SJCRH30 (cell line): ENCODE measurements at regions not wholly inside any gene's neighbourhood (a gene's known extent, or its start where the extent isn't known, plus 50 kb on each side); places are given as distances from the start of the nearest gene placed in this dataset.
"Not testable (repeated sequence)": the region's sequence is repeated elsewhere in the genome, so short reads cannot be mapped to it uniquely, and the experiment has no call there.

Experiments used
- DNase-seq, 2 experiments: peaks; one replicate each; pipeline ENCODE4 v3.0.0-alpha.2; 2015 to 2020
- H3K27ac ChIP-seq: fragments of 250-450 bp; sonication (Bioruptor Pico); 2 replicates; pipeline ENCODE4 v1.5.1; 2020; ENCODE audit warnings: mild to moderate bottlenecking, moderate library complexity
- H3K27me3 ChIP-seq: fragments of 250-450 bp; sonication (Bioruptor Pico); 2 replicates; pipeline ENCODE4 v1.5.1; 2020; ENCODE audit warnings: mild to moderate bottlenecking, moderate library complexity
- H3K36me3 ChIP-seq: fragments of 250-450 bp; sonication (Bioruptor Pico); 2 replicates; pipeline ENCODE4 v1.5.1; 2020; ENCODE audit warnings: mild to moderate bottlenecking, moderate library complexity
- H3K4me1 ChIP-seq: fragments of 250-450 bp; sonication (Bioruptor Pico); 2 replicates; pipeline ENCODE4 v1.5.1; 2020; ENCODE audit warnings: mild to moderate bottlenecking, moderate library complexity
- H3K4me3 ChIP-seq: fragments of 250-450 bp; sonication (Bioruptor Pico); 2 replicates; pipeline ENCODE4 v1.5.1; 2020; ENCODE audit warnings: mild to moderate bottlenecking, moderate library complexity
- H3K9me3 ChIP-seq: fragments of 250-450 bp; sonication (Bioruptor Pico); replicated peaks from 2 replicates; pipeline ENCODE4 v1.5.1; 2020; ENCODE audit warnings: mild to moderate bottlenecking, moderate library complexity

DNA sequence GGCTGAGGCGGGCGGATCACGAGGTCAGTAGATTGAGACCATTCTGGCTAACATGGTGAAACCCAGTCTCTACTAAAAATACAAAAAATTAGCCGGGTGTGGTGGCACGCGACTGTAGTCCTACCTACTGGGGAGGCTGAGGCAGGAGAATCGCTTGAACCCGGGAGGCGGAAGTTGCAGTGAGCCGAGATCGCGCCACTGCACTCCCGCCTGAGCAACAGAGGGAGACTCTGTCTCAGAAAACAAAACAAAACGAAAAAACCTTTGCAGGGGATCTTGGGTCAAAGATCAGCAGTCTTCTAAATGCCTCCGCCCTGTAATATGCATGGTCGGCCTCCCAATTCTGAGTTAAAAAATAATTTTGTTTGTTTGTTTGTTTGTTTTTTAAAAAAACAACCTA, 340.9 kb upstream of the PRKCQ start:
- not testable (repeated sequence) for H3K9me3 ChIP-seq, H3K27ac ChIP-seq, H3K27me3 ChIP-seq

GRCh38 chr10:6920072-6921019, 340.3 kb upstream of the PRKCQ start:
- Histone ChIP-seq H3K36me3 (no peaks in the 10 kb centered on the region), H3K27me3 (no peaks in the 10 kb centered on the region), H3K4me3 (no peak overlapping the region), H3K9me3 (no peaks in the 10 kb centered on the region), H3K27ac (no peak overlapping the region), H3K4me1 (no peaks in the 10 kb centered on the region)
- DNase-seq: peak; percentile 34 to 61

More for the DNA sequence above, 340.9 kb upstream of the PRKCQ start:
- not testable (repeated sequence) for H3K36me3 ChIP-seq, H3K4me1 ChIP-seq, H3K4me3 ChIP-seq, DNase-seq

- H3K27me3 ChIP-seq: no peaks in the 10 kb centered on the region
- H3K36me3 ChIP-seq: no peaks in the 10 kb centered on the region
- no peaks in the 10 kb centered on the region for H3K9me3 ChIP-seq
- H3K4me3 ChIP-seq: no peak overlapping the region
- no peaks in the 10 kb centered on the region for H3K4me1 ChIP-seq
- DNase-seq: no peak
- no peak overlapping the region for H3K27ac ChIP-seq
Observed at GRCh38 chr10:6919077-6919476, 339.0 kb upstream of the PRKCQ start.

- Histone ChIP-seq H3K27me3 (no peaks in the 10 kb centered on the region), H3K36me3 (no peaks in the 10 kb centered on the region), H3K9me3 (no peaks in the 10 kb centered on the region), H3K4me3 (no peak overlapping the region), H3K27ac (no peak overlapping the region), H3K4me1 (no peaks in the 10 kb centered on the region)
- DNase-seq: peak; percentile 18 to 43
Observed at GRCh38 chr10:6918305-6918704, 338.2 kb upstream of the PRKCQ start.

- no peaks in the 10 kb centered on the region for H3K27me3 ChIP-seq
- no peak for DNase-seq
- H3K4me3 ChIP-seq: no peak overlapping the region
- H3K27ac ChIP-seq: no peak overlapping the region
- H3K36me3 ChIP-seq: no peaks in the 10 kb centered on the region
- no peaks in the 10 kb centered on the region for H3K9me3 ChIP-seq
- no peaks in the 10 kb centered on the region for H3K4me1 ChIP-seq
Observed at GRCh38 chr10:6917125-6917524, 337.0 kb upstream of the PRKCQ start.

GRCh38 chr10:6916601-6917000, 336.5 kb upstream of the PRKCQ start:
- H3K4me3 ChIP-seq: no peak overlapping the region
- H3K4me1 ChIP-seq: no peaks in the 10 kb centered on the region
- no peak overlapping the region for H3K27ac ChIP-seq
- no peak for DNase-seq
- H3K9me3 ChIP-seq: no peaks in the 10 kb centered on the region
- H3K36me3 ChIP-seq: no peaks in the 10 kb centered on the region
- H3K27me3 ChIP-seq: no peaks in the 10 kb centered on the region

DNA sequence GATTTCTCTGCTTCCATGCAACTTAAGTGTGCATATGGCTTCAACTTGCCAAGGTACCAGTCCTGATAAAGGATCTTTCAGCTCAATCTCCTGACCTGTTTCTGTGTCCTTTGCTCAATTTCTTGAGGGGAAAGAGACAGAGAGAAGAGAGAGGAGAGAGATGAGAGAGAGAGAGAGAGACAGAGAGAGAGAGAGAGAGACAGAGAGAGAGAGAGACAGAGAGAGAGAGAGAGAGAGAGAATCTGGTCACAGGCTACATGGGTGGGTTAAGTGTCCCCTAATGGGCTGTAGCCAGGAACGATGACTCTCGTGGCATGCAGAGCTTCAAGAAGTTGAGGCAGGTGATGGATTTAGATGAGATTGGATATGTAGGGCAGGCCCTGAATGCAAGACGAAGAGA, 335.2 kb upstream of the PRKCQ start:
- no peaks in the 10 kb centered on the region for H3K36me3 ChIP-seq
- no peak overlapping the region for H3K27ac ChIP-seq
- no peaks in the 10 kb centered on the region for H3K9me3 ChIP-seq
- no peaks in the 10 kb centered on the region for H3K27me3 ChIP-seq
- no peak for DNase-seq
- no peaks in the 10 kb centered on the region for H3K4me1 ChIP-seq
- no peak overlapping the region for H3K4me3 ChIP-seq

DNA sequence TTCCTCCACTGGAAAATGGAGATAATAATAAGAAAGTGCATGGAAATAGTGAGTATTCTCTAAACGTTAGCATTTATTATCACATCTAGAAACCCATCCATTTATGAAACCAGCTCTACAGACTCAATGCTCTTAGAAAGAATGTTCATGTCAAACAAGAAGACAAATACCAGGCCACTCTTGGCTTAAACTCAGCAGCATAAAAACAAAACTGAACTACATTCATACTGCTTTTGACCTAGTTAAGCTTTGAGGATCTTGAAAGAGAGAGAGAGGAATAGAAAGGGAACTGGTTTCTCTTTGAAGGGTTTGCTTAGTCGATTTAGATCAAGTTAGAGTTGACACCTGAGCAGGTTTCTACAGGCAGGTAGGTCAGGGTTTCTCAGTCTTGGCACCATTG, 332.9 kb upstream of the PRKCQ start:
- no peaks in the 10 kb centered on the region for H3K9me3 ChIP-seq
- no peak for DNase-seq
- no peaks in the 10 kb centered on the region for H3K27me3 ChIP-seq
- H3K4me1 ChIP-seq: no peaks in the 10 kb centered on the region
- H3K4me3 ChIP-seq: no peak overlapping the region
- no peaks in the 10 kb centered on the region for H3K36me3 ChIP-seq
- no peak overlapping the region for H3K27ac ChIP-seq

DNA sequence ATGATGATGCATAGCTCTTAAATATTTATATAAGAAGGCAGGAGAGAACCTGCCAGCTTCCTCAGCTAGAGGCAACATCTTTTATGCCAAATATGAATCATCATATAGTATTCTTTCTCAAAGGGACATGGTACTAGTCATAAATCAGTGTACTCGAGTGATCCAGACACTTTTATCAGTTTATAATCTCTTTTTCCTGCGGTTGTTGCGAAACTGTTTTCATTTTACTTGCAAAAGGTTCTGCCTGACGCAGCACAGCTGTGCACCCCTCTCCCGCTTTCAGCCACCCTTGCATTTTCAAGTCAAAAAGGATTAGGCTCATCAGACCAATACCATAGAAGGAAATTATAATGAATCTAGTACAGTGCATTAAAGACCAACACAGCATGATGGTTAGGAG, 332.3 kb upstream of the PRKCQ start:
- Histone ChIP-seq H3K36me3 (no peaks in the 10 kb centered on the region), H3K4me1 (no peaks in the 10 kb centered on the region), H3K9me3 (no peaks in the 10 kb centered on the region), H3K4me3 (no peak overlapping the region), H3K27ac (no peak overlapping the region), H3K27me3 (no peaks in the 10 kb centered on the region)
- no peak for DNase-seq

DNA sequence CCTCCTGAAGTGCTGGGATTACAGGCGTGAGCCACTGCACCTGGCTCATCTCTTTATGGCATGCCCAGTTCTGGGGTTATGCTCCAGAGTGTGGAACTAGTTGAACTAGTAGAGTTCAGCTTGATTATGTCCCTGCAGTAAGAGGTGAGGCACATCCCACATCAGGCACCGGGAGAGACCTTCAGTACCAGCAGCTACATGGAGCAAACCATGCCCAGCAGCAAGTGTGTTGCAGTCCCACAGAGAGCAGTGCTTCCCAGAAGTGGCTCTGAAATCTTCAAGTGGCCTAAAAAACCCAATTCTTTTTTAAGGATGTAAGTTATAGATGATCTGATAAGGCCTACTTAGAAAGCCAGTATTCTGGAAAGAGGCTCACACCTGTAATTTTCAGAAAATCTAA, 331.9 kb upstream of the PRKCQ start:
- Histone ChIP-seq H3K27ac (no peak overlapping the region), H3K27me3 (no peaks in the 10 kb centered on the region), H3K36me3 (no peaks in the 10 kb centered on the region), H3K4me3 (no peak overlapping the region), H3K9me3 (no peaks in the 10 kb centered on the region), H3K4me1 (no peaks in the 10 kb centered on the region)
- no peak for DNase-seq

- Histone ChIP-seq H3K27ac (no peak overlapping the region), H3K36me3 (no peaks in the 10 kb centered on the region), H3K4me1 (no peaks in the 10 kb centered on the region), H3K4me3 (no peak overlapping the region), H3K9me3 (no peaks in the 10 kb centered on the region), H3K27me3 (no peaks in the 10 kb centered on the region)
- no peak for DNase-seq
Observed at GRCh38 chr10:6909905-6910560, 330.0 kb upstream of the PRKCQ start.

DNA sequence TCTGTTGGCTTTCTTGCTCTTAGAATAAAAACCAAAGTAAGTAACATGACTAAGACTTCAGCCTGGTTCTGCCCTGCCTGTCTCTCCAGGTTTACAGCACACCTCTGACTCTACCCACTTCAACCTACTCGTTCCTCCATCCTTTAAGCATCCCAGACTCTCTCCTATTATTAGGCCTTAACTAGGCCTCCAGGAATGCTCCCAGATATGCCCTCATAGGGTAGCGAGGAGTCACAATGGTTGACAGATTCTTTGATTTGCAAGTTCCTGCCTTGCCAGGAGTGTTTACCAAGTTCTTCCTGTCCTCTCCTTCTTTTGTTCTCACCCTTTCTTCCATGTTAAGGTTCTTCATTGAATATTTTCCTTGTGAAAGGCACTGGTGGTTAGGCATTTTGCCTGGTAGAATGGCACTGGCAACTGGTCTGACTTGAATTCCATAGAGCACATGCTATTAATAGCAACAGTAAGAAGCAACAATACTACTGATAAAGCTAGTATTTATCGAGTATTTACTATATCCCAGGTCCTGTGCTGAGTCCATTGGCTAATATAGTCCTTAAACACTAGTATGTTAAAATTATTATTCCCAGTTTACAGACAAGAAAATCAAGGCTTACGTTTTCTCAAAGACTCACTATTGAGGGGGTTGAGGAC, 327.9 kb upstream of the PRKCQ start:
- no peaks in the 10 kb centered on the region for H3K27me3 ChIP-seq
- no peaks in the 10 kb centered on the region for H3K9me3 ChIP-seq
- no peak for DNase-seq
- no peak overlapping the region for H3K4me3 ChIP-seq
- H3K4me1 ChIP-seq: no peaks in the 10 kb centered on the region
- H3K36me3 ChIP-seq: no peaks in the 10 kb centered on the region
- no peak overlapping the region for H3K27ac ChIP-seq

DNA sequence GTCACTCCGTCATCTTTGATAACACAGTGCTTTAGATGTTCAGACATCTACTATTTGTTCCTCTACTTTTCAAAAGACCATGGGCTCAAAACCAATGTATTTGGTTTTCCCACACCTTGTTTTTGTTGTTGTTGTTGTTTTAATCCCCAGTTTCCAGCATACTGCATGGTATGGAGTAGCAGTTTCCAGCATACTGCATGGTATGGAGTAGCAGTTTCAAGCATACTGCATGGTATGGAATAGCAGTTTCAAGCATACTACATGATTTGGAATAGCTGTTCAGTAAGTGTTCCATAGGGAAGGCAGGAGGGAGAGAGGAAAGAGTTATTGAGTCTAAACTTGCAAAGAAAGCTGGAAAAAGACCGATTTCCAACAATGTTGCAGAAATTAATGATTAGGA, 314.3 kb upstream of the PRKCQ start:
- H3K9me3 ChIP-seq: no peaks in the 10 kb centered on the region
- no peak overlapping the region for H3K27ac ChIP-seq
- H3K4me1 ChIP-seq: no peaks in the 10 kb centered on the region
- H3K36me3 ChIP-seq: no peaks in the 10 kb centered on the region
- no peak overlapping the region for H3K4me3 ChIP-seq
- no peak for DNase-seq
- H3K27me3 ChIP-seq: no peaks in the 10 kb centered on the region

DNA sequence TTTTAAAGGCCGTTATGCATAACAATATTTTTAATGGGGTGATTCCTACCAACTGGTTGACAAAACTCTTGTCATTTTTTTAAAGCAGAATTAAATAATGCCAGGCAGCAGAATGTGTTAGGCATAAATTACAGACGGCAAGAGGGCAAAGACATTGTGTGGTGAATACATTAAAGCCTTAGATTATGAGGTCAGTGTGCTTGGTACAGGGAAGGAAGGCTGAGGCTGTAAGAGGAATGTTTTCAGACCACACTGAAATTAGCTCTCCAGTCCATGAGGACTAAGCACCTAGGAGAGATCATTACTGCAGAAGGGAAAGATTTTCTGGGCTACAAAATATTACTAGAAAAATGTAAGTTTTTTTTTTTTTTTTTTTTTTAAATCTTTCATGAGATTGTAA, 312.8 kb upstream of the PRKCQ start:
- no peak for DNase-seq
- Histone ChIP-seq H3K27ac (no peak overlapping the region), H3K27me3 (no peaks in the 10 kb centered on the region), H3K9me3 (no peaks in the 10 kb centered on the region), H3K4me3 (no peak overlapping the region), H3K4me1 (no peaks in the 10 kb centered on the region), H3K36me3 (no peaks in the 10 kb centered on the region)

- no peaks in the 10 kb centered on the region for H3K9me3 ChIP-seq
- no peak for DNase-seq
- no peaks in the 10 kb centered on the region for H3K27me3 ChIP-seq
- H3K27ac ChIP-seq: no peak overlapping the region
- H3K4me3 ChIP-seq: no peak overlapping the region
- H3K4me1 ChIP-seq: no peaks in the 10 kb centered on the region
- H3K36me3 ChIP-seq: no peaks in the 10 kb centered on the region
Observed at GRCh38 chr10:6891924-6892323, 311.8 kb upstream of the PRKCQ start.
